NCI-H226 (cell line): ENCODE measurements at regions not wholly inside any gene's neighbourhood (a gene's known extent, or its start where the extent isn't known, plus 50 kb on each side); places are given as distances from the start of the nearest gene placed in this dataset.

Experiments used
- DNase-seq: peaks from one replicate; pipeline ENCODE4 v3.0.0-alpha.2; 2015

DNA sequence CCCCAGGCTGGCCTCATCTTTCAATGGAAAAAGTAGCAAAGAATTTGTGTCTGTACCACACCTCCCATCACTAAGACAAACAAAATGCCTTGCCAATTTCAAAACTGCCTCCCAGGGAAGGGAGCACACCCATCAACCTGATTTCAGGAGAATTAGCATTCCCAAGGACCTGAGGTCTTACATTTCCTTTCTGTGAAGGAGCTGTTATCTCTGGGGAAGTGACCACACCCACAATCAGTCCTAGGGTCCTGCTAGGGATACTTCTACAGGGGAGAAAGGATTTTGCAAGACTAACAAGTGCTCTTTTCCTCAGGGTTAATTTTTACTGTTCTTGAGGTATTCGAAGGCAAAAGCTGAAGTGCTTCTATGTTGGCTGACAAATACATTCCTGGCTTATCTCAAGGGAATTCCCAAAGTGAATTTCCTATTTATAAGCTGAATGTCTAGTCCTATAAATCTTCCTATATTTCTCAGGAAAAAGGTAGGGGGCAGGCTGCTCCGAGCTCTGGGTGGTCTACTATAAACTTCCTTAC, 97.4 kb upstream of the ITGA1 start:
- DNase-seq, result peak; percentile 98

DNA sequence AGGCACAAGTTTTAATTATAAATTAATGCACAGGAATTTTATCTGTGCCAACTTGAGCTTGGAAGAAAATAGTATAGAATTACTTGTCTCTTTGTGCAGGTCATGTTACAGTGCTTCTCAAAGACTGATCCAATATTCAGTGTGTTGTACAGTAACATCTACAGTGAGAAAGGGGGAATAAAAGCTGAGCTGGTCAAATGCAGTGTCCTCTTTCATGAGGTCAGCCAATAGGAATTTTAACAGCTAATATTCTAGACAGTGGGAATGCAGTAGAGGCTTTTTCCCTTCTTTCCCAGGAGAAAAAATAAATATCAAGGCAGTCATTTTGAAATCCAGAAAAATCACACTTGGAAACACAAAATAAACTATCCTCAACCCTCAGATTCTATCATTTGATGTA, 95.7 kb upstream of the ITGA1 start:
- DNase-seq, result peak; percentile 68

DNA sequence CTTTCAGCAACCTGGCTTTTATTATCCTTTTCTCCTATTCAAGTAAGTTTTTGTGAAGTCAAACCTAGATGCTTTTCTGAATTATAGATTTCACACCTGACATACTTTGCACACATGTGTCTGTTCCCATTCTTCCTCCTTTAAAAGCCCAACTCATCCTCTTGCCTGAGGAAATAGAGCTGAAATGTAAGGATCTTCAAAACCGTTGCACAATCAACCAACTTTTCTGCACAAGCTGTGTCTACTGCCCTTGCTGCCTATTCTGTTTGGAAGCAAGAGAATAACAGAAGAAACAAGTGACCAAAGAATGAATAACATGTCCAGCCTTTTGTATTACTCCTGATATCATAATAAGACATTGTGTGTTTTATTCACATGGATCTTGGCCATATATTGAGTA, 95.1 kb upstream of the ITGA1 start:
- DNase-seq, result no peak

DNA sequence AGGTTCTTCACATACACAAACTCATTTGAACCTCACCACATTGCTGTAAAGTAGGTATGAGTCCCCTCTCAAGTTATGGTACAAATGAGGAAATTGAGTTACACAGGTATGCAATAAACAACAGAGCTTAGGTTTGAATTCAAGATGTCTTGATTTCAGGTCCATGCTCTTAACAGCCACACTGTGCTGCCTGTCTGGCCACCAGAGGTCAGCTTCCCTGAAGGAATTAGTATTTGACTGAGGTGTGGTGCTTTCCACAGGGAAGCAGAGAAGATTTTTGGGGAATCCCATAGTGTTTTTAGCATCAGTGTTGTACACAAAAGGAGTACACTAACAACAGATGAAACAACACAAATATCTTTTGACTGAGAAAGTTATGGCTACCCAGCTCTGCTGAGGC, 94.4 kb upstream of the ITGA1 start:
- peak; percentile 39 for DNase-seq

DNA sequence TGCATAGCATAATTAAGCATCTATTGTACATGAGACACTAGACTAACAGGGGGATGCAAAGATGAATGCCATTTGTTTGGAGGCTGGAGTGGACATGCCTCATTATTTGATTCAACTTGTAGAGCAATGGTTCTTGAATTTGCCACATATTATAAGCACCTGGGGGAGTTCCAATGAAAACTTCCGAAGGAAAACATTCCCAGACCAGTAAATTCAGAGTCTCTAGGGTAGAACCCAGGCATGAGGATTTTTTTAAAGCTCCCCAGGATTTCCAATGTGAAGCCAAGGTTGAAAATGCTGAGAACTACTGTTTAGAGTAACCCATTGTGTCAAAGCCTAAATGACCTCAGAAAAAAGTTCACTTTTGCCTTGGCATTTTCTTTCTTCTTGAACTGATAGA, 93.9 kb upstream of the ITGA1 start:
- no peak for DNase-seq

DNA sequence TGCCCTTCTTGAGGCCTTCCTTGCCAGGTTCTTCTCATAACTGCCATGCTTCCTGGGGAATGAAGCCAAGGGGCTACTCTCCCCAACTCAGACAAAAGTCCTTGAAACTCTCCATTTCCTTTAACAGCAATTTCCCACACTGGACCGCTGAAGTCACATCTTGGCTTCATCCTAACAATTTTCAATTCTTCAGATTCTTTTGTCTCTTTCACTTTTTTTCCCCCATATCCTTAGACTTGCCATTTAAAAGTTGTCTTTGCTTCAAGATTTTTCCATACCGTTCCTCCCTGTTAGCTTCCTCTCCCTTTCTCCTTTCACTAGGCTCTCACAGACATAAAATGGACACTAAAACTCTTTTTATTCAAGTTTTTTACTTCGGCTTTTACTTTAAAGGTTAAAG, 93.1 kb upstream of the ITGA1 start:
- DNase-seq, result no peak

DNA sequence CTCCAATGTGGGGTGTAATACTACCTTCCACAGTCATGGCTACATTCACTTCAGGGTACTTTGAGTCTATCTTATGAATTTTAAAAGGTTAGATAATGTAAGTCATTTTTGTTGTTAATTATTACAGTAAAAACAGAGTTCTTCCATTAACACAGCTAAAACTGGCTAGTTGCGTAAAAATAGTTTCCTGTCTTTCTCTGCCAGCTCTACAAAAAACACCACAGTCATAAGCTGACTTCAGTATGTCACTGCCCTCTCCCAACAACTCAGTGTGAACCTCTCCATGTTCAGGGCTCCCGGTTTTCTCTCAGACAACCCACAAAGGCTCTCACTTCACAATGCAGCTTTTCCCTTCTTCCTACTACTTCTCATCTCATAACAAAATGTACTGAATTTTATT, 84.8 kb upstream of the ITGA1 start:
- no peak for DNase-seq

DNA sequence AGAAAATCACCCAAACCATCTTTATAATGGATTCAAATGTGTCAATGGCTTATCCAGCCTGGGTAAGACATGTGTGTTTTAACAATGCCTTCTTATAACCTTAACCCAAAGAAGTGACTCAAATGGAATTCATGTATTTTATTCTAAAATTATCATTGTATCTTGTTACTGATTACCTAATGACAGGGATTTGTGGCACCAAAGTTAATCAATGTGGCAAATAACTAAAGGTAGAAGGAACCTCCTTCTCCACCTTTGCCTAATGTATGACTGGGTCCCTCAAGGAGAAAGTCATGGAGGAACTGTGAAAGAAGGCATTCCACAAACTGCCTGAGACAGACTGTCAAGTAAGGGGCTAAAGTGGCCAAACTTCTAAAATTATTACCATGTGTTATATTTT, 84.4 kb upstream of the ITGA1 start:
- no peak for DNase-seq

DNA sequence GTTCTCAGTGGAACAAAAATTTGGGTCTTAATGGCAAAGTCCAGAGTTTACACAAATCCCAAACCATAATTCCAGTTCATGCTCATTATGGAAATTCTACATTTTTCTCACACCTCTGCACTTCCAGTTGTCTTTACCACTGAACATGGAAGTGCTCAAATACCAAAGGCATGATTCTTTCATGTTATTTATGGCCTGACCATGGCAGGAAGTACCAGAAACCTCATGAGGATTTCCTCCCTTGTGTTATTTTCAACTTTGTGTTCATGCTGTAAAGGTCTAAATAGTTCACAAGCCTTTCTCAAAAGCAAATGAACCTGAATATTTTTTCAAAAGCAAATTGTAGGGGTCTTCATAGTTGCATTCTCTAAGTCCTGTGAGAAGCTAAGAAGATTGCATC, 82.0 kb upstream of the ITGA1 start:
- DNase-seq, result peak; percentile 49

DNA sequence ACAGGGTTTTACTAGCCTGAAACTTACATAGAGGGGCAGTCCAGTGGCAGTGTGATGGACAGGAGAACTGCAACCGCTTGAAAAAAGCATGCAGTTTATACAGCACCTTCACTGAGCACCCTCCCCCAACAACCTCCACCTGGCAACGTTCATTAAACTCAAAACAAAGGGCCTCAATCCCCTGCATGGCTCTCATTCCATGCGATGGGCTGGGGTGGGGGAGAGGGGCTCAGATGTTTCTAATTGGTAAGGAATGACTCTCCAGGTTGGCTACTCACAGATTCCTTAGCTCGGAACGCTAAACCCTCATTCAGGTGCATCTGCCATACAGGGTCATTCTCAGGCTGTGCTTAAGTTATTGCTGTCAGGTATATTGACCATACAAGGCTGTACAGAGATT, 80.9 kb upstream of the ITGA1 start:
- DNase-seq, result no peak

DNA sequence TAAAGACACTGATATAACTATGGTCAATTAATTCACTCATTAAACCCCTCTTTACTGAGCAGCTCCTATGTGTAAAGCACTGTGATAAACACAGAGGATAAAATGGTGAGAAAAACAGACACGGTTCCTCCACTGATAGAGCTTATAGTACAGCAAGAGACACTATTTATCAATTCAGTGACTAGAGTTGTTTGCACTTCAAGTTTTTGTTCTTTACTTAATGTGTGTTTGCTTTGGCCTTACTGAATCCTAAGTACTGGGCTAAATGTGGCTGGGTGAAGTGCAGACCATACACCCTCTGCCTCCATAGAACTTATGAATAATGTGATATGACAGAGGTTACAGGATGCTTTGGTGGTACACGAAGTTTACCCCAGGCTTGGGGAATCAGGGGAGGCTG, 80.1 kb upstream of the ITGA1 start:
- no peak for DNase-seq

DNA sequence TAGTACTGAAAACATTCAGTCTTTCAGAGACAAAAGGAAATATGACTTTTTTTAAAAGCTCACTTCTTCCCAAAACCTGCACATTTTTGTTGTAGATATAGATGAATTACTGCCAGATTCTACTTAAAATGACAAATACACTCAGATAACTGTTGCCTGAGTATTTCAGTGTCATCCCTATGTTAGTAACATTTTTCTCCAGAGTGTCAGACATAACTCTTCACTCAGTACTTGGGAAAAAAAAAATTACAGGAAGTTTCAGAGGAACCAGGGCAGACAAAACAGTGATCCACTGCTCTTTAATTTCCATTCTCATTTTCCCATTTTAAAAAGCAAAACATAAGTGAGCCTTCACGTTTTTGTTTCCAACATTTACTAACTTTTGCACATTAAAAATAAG, 79.3 kb upstream of the ITGA1 start:
- no peak for DNase-seq

DNA sequence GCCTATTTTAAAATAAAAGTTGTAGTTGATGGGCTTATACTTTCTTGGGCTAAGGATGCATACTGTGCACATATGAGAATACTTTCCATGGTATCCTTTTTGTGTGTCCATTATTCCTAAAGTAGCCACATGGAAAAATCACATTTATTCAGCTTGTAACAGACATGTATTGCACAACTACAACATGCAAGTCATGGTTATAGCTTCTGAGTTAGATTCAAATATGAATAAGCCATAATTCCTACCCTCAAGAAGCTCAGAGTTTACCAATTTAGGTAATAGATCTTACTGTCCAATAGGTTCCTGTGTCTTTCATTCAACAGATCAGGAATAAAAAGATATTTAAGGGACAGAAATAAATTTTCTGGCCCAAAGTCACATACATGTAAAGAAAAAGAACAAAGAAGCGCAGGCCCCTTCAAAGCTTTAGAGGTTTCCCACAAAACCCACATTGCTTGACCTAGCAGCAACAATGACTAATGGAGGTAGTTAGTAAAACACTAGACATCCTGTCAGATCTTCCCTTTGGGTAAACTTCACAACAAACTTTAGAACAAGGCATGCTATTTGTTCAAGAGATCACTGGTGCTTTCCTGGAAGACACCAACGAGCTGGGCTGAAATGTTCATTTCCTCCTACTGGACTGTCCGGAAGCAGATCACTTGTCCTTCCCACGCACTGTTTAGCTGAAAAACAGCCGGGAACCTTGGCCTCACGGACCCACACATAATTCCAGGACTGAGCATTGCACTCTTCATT, 78.4 kb upstream of the ITGA1 start:
- DNase-seq, result peak; percentile 40

DNA sequence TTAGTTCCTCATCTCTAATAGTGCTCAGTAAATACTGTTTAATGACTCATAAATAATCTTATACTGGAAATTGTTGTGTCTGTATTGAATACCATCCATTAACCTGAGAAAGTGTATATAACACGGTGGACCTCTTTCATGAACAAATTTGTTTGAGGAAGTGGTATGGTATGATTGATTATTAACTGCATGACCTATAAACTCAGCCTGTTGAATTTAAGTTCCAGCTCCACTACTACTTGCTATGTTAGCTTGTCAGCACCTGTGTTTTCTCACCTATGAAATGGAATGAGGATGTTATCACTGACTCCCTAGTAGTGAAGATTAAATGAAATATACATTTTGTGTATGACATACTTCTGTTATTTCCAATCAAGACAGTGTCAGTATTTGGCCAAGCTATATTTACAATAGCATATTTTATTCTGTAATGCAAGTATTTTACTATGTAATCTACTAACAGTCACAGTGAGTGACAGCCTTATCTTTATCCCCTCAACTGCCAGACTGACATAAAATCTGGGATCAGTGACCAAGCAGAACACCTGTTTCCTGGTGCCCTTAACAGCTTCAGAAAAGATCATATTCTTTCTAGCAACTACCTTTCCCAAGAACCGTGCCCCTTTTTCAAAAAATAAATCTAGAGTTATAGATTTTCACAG, 77.3 kb upstream of the ITGA1 start:
- DNase-seq, result no peak

DNA sequence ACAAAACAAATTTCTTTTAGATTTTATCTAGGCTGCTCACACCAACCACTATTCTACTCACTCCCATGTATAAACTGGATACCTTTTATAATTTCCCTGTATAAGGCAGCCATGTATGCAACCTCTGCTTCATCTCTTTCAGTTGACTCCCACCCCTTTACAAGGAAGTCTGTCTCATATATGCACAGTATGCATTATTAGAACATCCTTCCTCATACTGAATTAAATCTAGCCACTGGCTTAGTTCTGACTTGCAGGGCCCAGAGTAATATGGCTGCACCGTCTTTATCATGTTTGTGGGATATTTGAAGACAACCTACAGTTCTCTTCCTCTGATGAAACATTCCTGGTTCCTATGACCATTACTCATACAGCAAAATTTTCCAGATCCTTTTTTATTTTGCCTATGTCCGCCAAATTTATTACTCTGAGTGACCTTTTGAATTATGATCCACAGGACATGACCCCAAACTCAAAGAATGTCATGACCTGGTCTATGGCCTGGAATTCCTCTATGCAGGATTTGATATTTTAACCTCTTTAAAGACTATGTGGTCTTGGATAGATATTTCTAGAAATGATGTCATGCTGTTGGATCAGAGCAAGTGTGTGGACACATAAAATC, 76.6 kb upstream of the ITGA1 start:
- DNase-seq, result peak; percentile 37

DNA sequence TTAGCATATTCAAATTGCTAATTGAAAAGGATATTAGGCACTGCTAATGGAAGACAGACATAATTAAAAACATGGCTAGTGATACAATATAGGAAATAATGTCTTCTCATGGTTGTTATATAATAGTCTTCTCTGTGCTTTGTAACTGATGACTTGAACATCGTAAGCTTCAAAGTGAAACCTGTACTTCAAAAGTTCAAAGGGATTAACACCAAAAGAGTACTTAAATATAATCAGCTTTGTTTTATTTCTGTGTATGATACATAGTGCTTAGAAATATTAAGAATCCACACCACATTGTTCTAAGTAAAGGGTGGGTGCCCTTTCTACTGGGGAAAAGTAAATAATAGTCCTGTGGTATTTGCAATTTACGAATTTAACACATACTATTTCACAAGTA, 75.4 kb upstream of the ITGA1 start:
- no peak for DNase-seq

DNA sequence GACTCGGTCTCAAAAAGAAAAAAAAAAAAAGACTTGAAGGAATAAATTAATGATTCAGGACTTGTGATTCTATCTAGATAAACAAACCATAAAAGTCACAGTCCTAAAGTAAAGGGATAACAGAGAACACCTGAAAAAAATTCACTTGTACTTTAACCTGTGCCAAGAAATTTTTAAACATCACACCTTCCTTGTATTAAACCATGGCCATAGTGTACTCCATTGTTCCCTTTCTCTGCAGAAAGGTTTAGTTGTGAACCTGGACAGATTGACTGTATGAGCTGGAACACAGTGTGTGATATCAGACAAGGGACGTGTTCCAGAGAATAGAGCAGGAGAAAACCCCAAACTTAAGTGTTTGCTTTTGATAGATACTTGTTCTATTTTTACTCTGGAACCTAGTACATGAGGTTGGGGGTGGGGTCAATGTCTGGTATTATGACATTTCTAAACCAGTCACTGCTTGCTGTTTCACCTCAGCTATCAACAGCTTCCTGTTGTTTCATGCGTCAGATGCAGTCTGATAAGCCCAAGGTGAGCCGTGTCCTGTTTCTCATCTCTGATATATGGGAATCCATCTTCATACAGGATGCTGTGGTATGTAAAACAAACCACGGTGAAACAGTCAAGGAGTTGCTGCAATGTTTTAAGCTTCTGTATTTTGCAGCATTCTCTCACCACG, 62.5 kb upstream of the ITGA1 start:
- DNase-seq, result peak; percentile 81

DNA sequence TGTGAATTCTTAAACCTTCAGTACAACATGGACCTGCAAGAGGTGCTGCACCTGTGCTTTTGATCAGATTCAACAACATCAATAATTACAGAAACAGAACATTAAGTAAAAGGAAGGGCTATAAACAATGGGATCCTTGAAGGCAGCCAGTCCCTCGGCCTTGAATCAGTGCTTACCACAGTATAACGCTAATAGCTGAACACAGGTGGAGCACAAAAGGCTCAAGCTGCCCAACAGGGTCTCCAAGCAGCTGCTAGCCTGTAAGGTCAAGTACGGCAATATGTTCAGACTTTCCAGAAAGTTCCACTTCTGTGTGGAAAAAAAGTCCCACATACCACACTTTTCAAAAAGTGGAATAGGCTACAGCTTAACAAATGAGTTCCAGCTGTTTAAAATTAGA, 61.9 kb upstream of the ITGA1 start:
- DNase-seq, result no peak

DNA sequence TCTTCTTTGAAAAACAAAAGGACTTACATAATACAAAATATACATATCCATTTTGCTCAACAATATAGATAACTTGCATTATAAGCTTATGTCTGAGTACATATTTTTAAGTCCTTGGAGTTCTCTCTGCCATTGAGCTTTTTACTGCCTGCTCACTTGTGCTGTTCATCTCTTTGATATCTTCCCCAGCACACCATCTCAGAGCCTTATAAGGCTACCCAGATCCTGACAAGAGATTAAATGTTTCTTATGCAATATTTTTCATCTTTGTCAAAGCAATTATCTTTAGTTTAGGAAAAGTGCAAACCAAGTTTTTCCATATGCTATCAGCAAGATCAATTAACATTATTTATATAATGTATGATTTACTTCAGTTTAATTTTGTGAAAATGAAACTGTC, 60.7 kb upstream of the ITGA1 start:
- DNase-seq, result no peak

DNA sequence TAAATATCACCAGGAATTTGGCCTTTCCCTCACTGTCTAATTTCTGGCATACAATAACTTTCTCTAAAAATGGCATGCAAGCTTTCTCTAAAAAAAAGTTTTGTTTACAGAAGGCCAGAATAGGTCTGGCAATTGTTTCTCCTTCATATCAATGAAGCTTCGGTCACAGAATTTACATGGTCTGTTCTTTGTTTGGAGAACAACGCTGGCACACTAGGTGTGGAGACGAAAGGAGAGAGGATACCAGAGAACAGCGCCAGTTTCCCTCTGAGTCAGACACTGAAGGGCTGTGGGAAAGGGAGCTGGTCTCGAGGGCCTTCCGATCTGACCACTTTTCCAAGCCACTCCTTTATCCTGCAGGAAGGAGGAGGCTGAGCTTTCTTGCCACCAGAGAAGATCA, 60.1 kb upstream of the ITGA1 start:
- DNase-seq, result peak; percentile 76

DNA sequence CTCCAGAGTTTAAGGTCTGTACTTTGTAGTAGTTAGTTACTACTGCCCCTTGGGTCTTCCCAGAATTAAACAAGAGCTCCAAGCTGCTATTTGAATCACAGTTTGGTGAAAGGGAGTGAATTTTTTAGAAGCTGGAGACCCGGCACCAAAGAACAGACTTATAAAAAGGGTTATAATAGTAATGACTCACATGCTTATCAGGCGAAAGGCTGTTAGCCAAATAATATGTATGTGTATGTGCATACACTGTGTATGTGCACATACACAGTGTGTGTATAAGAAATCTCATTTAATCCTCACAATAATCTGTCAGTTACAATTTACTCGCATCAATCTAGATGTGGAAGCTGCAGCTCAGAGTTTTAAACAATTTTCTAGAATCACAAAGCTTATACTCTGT, 59.5 kb upstream of the ITGA1 start:
- no peak for DNase-seq

DNA sequence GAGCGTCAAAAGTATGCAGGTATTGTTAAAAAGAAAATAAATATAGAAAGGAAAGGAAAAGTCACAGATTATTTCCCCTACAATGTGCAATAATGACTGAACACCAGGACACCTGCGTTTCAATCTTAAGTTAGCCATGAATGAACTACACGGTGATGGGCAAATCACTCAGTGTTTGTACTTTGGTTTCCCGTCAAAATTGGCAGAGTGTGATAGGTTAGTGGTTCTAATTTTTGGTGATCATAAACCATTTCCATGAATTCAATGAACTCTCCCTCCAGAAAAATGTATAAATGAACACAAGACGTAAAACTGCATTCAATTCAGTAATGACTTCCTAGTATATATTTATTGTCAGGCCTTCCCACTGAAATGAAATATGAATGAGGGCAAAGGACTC, 59.0 kb upstream of the ITGA1 start:
- no peak for DNase-seq

DNA sequence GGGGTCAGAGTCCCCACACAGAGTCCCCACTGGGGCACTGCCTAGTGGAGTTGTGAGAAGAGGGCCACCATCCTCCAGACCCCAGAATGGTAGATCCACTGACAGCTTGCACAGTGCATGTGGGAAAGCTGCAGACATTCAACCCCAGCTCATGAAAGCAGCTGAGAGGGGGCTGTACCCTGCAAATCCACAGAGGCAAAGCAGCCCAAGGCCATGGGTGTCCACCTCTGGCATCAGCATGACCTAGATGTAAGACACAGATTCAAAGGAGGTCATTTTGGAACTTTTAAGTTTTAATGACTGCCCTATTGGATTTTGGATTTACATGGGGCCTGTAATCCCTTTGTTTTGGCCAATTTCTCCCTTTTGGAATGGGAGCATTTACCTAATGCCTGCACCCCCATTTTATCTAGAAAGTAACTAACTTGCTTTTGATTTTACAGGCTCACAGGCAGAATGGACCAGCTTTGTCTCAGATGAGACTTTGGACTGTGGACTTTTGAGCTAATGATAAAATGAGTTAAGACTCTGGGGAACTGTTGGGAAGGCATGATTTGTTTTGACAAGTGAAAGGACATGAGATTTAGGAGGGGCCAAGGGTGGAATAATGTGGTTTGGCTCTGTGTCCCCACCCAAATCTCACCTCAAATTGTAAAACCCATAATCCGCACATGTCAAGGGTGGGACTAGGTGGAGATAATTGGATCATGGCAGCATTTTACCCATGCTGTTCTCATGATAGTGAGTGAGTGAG, 56.3 kb upstream of the ITGA1 start:
- no peak for DNase-seq
